OCI-LY3 (cell line): ENCODE measurements at regions not wholly inside any gene's neighbourhood (a gene's known extent, or its start where the extent isn't known, plus 50 kb on each side); places are given as distances from the start of the nearest gene placed in this dataset.

Experiments used
- H2AFZ ChIP-seq: fragments of 200-600, 300-600 bp; shearing (Covaris generic); 2 replicates; pipeline ENCODE4 v1.6.0; 2014; ENCODE audit warnings: antibody characterized with exemption, low read depth, low read length
- H3K27ac ChIP-seq: fragments of 200-600, 300-600 bp; sonication (generic); 2 replicates; pipeline ENCODE4 v1.5.1; 2014; ENCODE audit warnings: mild to moderate bottlenecking, low read length, moderate library complexity, mixed read lengths
- H3K27me3 ChIP-seq: fragments of 200-600, 300-600 bp; sonication (generic); 2 replicates; pipeline ENCODE4 v1.6.1; 2014; ENCODE audit warnings: low read depth, low read length, mixed read lengths
- H3K36me3 ChIP-seq: fragments of 200-600, 300-600 bp; sonication (generic); replicated peaks from 2 replicates; pipeline ENCODE3; 2014; ENCODE audit warnings: low read depth, low read length, mixed read lengths
- H3K4me1 ChIP-seq: fragments of 300-600, 200-600 bp; sonication (generic); 2 replicates; pipeline ENCODE4 v1.6.1; 2014; ENCODE audit warnings: low read length, mixed read lengths
- H3K4me2 ChIP-seq: fragments of 200-600, 300-600 bp; sonication (generic); 2 replicates; pipeline ENCODE4 v1.6.1; 2014; ENCODE audit warnings: low read length, mixed read lengths
- H3K4me3 ChIP-seq: fragments of 300-600, 200-600 bp; sonication (generic); 2 replicates; pipeline ENCODE4 v1.5.1; 2014; ENCODE audit warnings: antibody characterized with exemption, mild to moderate bottlenecking, low read length, moderate library complexity
- H3K79me2 ChIP-seq: fragments of 300-600, 200-600 bp; shearing (Covaris generic); 2 replicates; pipeline ENCODE4 v1.6.1; 2014; ENCODE audit warnings: mild to moderate bottlenecking, low read length, mixed read lengths
- H3K9ac ChIP-seq: fragments of 300-600, 200-600 bp; shearing (Covaris generic); 2 replicates; pipeline ENCODE4 v1.6.0; 2014; ENCODE audit warnings: mild to moderate bottlenecking, low read length, moderate library complexity
- H3K9me3 ChIP-seq: fragments of 200-600, 300-600 bp; shearing (Covaris generic); 2 replicates; pipeline ENCODE4 v1.6.1; 2014; ENCODE audit warnings: low read length, mixed read lengths; ENCODE audit not compliant: insufficient read depth
- H4K20me1 ChIP-seq: fragments of 200-600, 300-600 bp; sonication (generic); 2 replicates; pipeline ENCODE4 v1.6.1; 2016; ENCODE audit warnings: low read length, mixed read lengths; ENCODE audit not compliant: insufficient read depth
- EZH2phosphoT487 ChIP-seq: fragments of 200-600 bp; shearing (Covaris generic); IDR thresholded peaks from 2 replicates; pipeline ENCODE4 v1.6.1; 2018; ENCODE audit warnings: antibody characterized with exemption, mixed run types, low read depth
- TF ChIP-seq, protein P1 (sequence below): fragments of 200-600, 300-600 bp; sonication (generic); IDR thresholded peaks from 2 replicates; pipeline ENCODE4 v1.5.1; 2014; ENCODE audit warnings: antibody characterized with exemption, low read length, low read depth

DNA sequence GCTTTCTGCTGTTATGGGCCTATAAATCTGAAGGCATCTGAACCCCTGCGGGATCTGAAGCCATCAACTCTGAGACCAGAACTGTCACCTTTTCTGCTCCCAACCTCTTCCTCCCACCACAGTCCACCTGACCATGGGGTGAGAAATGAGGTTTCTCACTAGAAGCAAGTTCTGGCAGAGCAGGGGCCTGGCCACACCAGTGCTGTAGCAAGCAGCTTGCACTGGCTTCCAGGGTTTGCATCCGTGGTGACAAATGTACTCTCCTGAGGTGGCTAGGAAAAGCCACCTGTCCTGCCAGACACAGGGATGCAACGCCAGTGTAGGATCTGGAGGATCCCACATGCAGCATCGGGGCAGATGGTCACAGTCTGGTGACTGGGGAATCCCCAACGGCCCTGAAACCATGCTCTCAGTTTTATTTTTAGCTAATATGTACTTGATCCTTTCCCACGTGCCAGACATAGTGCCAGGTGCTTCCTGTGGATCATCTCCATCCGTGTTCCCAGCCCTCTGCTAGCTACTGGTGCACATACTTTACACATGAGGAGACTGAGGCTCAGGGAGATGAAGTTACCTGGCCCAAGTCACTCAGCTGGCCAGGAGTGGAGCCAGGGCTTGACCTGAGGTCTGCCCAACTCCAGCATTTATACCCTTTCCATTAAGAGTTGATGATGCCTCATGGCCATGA lies 122.1 kb upstream of the SPACA1 start:
- no peaks in the 10 kb centered on the region for H3K27me3 ChIP-seq
- H3K4me3 ChIP-seq, result peak overlapping the region; percentile 55
- peaks cover 80% of the 10 kb centered on the region for H3K4me1 ChIP-seq
- no peak overlapping the region for H2AFZ ChIP-seq
- H3K79me2 ChIP-seq, result no peaks in the 10 kb centered on the region
- H3K9me3 ChIP-seq, result peaks cover 5% of the 10 kb centered on the region; the same call in 1 of the 2 replicates
- H4K20me1 ChIP-seq, result no peaks in the 10 kb centered on the region
- H3K27ac ChIP-seq, result peak overlapping the region; percentile 84
- H3K4me2 ChIP-seq, result peak overlapping the region; percentile 91
- H3K36me3 ChIP-seq, result no peaks in the 10 kb centered on the region
- no peak for TF ChIP-seq EZH2phosphoT487
- TF ChIP-seq, protein P1, sequence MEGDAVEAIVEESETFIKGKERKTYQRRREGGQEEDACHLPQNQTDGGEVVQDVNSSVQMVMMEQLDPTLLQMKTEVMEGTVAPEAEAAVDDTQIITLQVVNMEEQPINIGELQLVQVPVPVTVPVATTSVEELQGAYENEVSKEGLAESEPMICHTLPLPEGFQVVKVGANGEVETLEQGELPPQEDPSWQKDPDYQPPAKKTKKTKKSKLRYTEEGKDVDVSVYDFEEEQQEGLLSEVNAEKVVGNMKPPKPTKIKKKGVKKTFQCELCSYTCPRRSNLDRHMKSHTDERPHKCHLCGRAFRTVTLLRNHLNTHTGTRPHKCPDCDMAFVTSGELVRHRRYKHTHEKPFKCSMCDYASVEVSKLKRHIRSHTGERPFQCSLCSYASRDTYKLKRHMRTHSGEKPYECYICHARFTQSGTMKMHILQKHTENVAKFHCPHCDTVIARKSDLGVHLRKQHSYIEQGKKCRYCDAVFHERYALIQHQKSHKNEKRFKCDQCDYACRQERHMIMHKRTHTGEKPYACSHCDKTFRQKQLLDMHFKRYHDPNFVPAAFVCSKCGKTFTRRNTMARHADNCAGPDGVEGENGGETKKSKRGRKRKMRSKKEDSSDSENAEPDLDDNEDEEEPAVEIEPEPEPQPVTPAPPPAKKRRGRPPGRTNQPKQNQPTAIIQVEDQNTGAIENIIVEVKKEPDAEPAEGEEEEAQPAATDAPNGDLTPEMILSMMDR, result no peak
- H3K9ac ChIP-seq, result peak overlapping the region; percentile 48

DNA sequence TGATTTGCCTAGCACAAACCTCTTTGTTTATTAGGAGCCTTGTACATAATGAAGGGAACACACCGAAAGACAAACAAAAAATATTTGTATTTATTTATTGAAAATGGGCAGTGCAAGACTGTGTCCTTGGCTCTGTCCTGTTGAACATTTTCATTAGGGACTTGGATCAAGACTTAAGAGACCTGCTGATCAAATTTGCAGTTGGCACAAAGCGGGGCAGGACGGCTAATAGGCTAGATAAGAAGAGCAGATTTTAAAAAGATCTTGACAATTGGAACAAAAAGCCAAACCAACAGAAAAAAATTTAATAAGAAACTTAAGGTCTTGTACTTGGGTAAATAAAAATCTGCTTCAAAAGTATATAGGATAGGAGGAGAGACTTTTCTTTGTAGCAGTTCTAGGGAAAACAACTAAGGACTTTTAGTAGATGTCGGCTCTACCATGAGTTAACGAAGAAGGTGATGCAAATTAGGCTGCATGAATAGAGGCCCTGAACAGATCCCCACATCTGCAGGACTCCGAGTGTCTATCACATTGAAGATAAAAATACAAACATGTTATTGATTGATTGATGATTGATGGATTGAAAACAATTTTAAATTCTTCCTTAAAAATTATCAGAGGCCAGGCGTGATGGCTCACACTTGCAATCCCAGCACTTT lies 124.1 kb upstream of the SPACA1 start:
- Histone ChIP-seq H3K4me3 (peak overlapping the region; percentile 51), H3K4me1 (peaks cover 73% of the 10 kb centered on the region), H3K9me3 (peaks cover 5% of the 10 kb centered on the region; the same call in 1 of the 2 replicates), H3K27me3 (no peaks in the 10 kb centered on the region), H3K79me2 (no peaks in the 10 kb centered on the region), H3K27ac (peak overlapping the region; percentile 92), H3K9ac (peak overlapping the region; percentile 45), H3K4me2 (peak overlapping the region; percentile 85), H3K36me3 (no peaks in the 10 kb centered on the region), H2AFZ (no peak overlapping the region), H4K20me1 (no peaks in the 10 kb centered on the region)
- no peak for TF ChIP-seq EZH2phosphoT487
- TF ChIP-seq, protein P1, result no peak

DNA sequence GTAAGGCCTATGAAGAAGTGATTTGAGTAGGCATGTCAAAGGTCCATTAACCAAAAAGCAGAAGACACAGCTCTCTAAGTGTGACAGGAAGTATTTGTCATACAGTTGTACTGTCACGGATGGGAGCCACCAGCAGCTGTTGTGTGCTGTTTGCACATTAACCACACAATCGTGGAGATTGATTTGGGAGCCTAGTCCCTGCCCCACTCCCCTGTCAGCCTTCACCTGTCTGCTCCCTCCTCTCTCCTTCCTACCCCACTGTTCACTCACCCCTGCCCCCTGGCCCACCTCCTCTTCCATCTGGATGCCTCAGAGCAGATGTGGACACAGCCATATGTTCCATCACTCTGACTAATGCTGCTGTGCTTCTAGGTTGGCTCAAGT lies 124.7 kb upstream of the SPACA1 start:
- Histone ChIP-seq H3K27ac (peak overlapping the region; percentile 92), H3K79me2 (no peaks in the 10 kb centered on the region), H2AFZ (no peak overlapping the region), H3K9me3 (peaks cover 5% of the 10 kb centered on the region; the same call in 1 of the 2 replicates), H3K27me3 (no peaks in the 10 kb centered on the region), H3K4me2 (peak overlapping the region; percentile 85), H3K9ac (peak overlapping the region; percentile 45), H4K20me1 (no peaks in the 10 kb centered on the region), H3K4me1 (peaks cover 78% of the 10 kb centered on the region), H3K4me3 (peak overlapping the region; percentile 51), H3K36me3 (no peaks in the 10 kb centered on the region)
- TF ChIP-seq, protein P1, result no peak
- no peak for TF ChIP-seq EZH2phosphoT487

- Histone ChIP-seq H3K36me3 (no peaks in the 10 kb centered on the region), H3K9me3 (peaks cover 5% of the 10 kb centered on the region; the same call in 1 of the 2 replicates), H3K4me1 (peaks cover 75% of the 10 kb centered on the region), H3K4me3 (peak overlapping the region; percentile 37), H3K9ac (peak overlapping the region; percentile 49; the same call in 1 of the 2 replicates), H4K20me1 (no peaks in the 10 kb centered on the region), H2AFZ (no peak overlapping the region), H3K27ac (peak overlapping the region; percentile 92), H3K27me3 (no peaks in the 10 kb centered on the region), H3K4me2 (peak overlapping the region; percentile 85), H3K79me2 (no peaks in the 10 kb centered on the region)
- TF ChIP-seq EZH2phosphoT487, result no peak
- TF ChIP-seq, protein P1, result no peak
Observed at GRCh38 chr6:87922196-87922946, 125.3 kb upstream of the SPACA1 start.
